Kidney epithelial cell (primary cell): ENCODE measurements at regions not wholly inside any gene's neighbourhood (a gene's known extent, or its start where the extent isn't known, plus 50 kb on each side); places are given as distances from the start of the nearest gene placed in this dataset.

Experiments
- DNase-seq: peaks from one replicate; pipeline ENCODE4 v3.0.0-alpha.2; 2010; ENCODE audit warnings: low read depth
- H3K27me3 ChIP-seq: 2 replicates; pipeline ENCODE4 v1.6.0; 2011; ENCODE audit warnings: low read length; ENCODE audit not compliant: control insufficient read depth, insufficient read depth
- H3K36me3 ChIP-seq: 2 replicates; pipeline ENCODE4 v1.5.1; 2011; ENCODE audit warnings: low read length; ENCODE audit not compliant: control insufficient read depth, insufficient read depth
- H3K4me3 ChIP-seq: 2 replicates; pipeline ENCODE4 v1.5.1; 2011; ENCODE audit warnings: low read depth, mild to moderate bottlenecking, control low read depth, low read length
- CTCF ChIP-seq: IDR thresholded peaks from 2 replicates; pipeline ENCODE4 v1.5.1; 2011; ENCODE audit warnings: mild to moderate bottlenecking, moderate library complexity, low read length, control low read depth, inconsistent platforms; ENCODE audit not compliant: insufficient read depth, poor library complexity, severe bottlenecking

DNA sequence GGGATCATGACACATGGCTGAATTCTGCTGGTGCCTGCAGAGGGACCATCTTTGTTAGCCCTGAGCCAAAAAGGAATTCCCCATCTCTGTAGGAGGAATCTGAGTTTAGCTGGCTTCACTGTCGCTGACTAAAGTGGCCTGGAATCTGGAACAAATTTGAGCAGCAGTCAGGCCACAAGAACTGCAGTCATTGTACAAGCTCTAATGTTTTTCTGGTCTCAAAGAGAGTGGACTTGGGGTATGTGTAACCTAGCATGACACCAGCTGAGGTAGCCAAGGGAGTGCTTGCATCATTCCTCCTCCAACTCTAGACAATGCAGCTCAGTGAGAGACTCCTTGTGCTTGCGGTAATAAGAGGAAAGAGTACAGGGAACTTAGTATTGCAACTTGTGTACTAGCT, 539.1 kb upstream of the LRRTM4 start:
- Histone ChIP-seq H3K4me3 (no peak overlapping the region), H3K36me3 (no peaks in the 10 kb centered on the region), H3K27me3 (no peaks in the 10 kb centered on the region)
- TF ChIP-seq CTCF: no peak
- DNase-seq: peak; percentile 32

- TF ChIP-seq CTCF: no peak
- DNase-seq: no peak
- no peaks in the 10 kb centered on the region for H3K27me3 ChIP-seq
These were observed 539.6 kb upstream of the LRRTM4 start for GRCh38 chr2:78061732-78062131.

GRCh38 chr2:78063246-78064020, 541.3 kb upstream of the LRRTM4 start:
- Histone ChIP-seq H3K36me3 (no peaks in the 10 kb centered on the region), H3K4me3 (no peak overlapping the region), H3K27me3 (no peaks in the 10 kb centered on the region)
- no peak for DNase-seq
- no peak for TF ChIP-seq CTCF

More at GRCh38 chr2:78061732-78062131, 539.6 kb upstream of the LRRTM4 start:
- Histone ChIP-seq H3K4me3 (no peak overlapping the region), H3K36me3 (no peaks in the 10 kb centered on the region)

- Histone ChIP-seq H3K36me3 (no peaks in the 10 kb centered on the region), H3K27me3 (no peaks in the 10 kb centered on the region), H3K4me3 (no peak overlapping the region)
- no peak for TF ChIP-seq CTCF
- DNase-seq: no peak
These were observed 543.2 kb upstream of the LRRTM4 start for GRCh38 chr2:78065366-78065765.

GRCh38 chr2:78068808-78069207, 546.6 kb upstream of the LRRTM4 start:
- H3K27me3 ChIP-seq: no peaks in the 10 kb centered on the region
- H3K36me3 ChIP-seq: no peaks in the 10 kb centered on the region
- no peak for TF ChIP-seq CTCF
- DNase-seq: no peak
- H3K4me3 ChIP-seq: no peak overlapping the region

GRCh38 chr2:78070693-78071092, 548.5 kb upstream of the LRRTM4 start:
- no peak for TF ChIP-seq CTCF
- peak; percentile 29 for DNase-seq
- no peaks in the 10 kb centered on the region for H3K36me3 ChIP-seq

More at GRCh38 chr2:78070693-78071092, 548.5 kb upstream of the LRRTM4 start:
- no peaks in the 10 kb centered on the region for H3K27me3 ChIP-seq
- no peak overlapping the region for H3K4me3 ChIP-seq
